ENCODE measurements at regions not wholly inside any gene's neighbourhood (a gene's known extent, or its start where the extent isn't known, plus 50 kb on each side); places are given as distances from the start of the nearest gene placed in this dataset.

DNA sequence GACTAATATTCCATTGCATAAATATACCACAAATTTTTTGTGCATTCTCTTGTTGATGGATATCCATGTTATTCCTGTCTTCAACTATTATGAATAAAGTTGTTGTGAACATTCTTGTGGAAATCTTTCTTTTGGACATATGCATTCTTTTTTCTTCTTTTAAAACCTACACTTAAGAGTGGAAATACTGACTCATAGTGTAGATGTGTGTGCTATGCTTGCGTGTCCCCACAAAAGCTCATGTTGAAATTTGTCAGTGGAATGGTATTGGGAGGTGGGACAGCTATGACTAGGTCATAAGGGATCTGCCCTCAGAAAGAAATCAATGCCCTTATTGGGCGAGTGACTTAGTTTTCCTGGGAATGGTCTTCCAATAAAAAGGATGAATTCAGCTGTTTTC is 203.6 kb upstream of the PRSS58 start:
- DNase-seq (no peak), ATAC-seq (ENCODE audit: low FRiP score in 2 of 2) (no peak)
- no peak overlapping the region for H3K4me3 ChIP-seq
- TF ChIP-seq POLR2AphosphoS5 (IDR thresholded peaks at IDR 0.05) (no peak), POLR2A (IDR thresholded peaks at IDR 0.05) (no peak)
- H3K36me3 ChIP-seq: no peaks in the 10 kb centered on the region
- no peak overlapping the region for H3K27ac ChIP-seq
- 84 to 95% methylated on average over 2 of the region's 2 CpGs for WGBS, 2 donors
- no peaks in the 10 kb centered on the region for H3K9me3 ChIP-seq
- H3K27me3 ChIP-seq: no peaks in the 10 kb centered on the region
- peaks cover 0 to 13% (median 6%) of the 10 kb centered on the region in 4 donors for H3K4me1 ChIP-seq

DNA sequence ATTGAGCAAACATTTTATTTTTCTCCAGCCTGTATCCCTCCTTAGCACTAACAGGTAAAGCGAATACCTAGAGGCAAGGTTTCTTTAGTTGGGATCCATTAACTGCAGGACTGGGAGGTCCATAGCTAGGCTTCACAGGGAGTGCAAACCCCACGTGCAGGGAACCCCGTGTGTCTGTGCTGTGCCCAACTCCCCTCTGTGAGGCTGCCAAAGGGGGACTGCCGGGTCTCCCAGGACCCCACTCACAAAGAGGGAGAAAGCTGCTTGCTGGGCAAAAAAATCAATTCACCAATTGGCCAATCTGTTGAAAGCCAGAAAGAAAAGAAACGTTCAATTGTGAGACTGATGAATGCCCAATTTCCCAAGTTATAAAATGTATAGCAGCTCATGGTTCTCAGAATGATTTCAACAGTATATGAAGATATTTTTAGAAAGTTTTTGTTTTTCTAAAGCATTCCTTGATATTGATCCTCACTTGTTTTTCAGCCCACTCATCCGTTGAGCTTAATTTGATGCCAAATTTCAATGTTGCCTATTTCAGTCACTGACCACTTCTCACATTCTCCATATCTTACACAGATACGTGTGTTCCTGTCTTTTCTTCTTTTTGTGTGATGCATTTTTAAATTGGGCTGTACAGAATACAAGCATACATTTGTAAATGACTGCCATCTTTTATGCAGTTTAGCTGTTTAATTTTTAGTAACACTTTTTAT is 202.7 kb upstream of the PRSS58 start:
- peaks cover 0 to 13% (median 6%) of the 10 kb centered on the region in 4 donors for H3K4me1 ChIP-seq
- no peak overlapping the region for H3K4me3 ChIP-seq
- no peaks in the 10 kb centered on the region for H3K36me3 ChIP-seq
- ATAC-seq (ENCODE audit: low FRiP score in 2 of 2): no peak
- WGBS, 2 donors: 65 to 77% methylated on average over 7 of the region's 7 CpGs
- H3K27ac ChIP-seq: no peak overlapping the region
- no peaks in the 10 kb centered on the region for H3K27me3 ChIP-seq
- DNase-seq: no peak
- TF ChIP-seq POLR2AphosphoS5 (IDR thresholded peaks at IDR 0.05): no peak
- TF ChIP-seq, protein P1, sequence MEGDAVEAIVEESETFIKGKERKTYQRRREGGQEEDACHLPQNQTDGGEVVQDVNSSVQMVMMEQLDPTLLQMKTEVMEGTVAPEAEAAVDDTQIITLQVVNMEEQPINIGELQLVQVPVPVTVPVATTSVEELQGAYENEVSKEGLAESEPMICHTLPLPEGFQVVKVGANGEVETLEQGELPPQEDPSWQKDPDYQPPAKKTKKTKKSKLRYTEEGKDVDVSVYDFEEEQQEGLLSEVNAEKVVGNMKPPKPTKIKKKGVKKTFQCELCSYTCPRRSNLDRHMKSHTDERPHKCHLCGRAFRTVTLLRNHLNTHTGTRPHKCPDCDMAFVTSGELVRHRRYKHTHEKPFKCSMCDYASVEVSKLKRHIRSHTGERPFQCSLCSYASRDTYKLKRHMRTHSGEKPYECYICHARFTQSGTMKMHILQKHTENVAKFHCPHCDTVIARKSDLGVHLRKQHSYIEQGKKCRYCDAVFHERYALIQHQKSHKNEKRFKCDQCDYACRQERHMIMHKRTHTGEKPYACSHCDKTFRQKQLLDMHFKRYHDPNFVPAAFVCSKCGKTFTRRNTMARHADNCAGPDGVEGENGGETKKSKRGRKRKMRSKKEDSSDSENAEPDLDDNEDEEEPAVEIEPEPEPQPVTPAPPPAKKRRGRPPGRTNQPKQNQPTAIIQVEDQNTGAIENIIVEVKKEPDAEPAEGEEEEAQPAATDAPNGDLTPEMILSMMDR (IDR thresholded peaks at IDR 0.05): no peak
- no peak for TF ChIP-seq POLR2A (IDR thresholded peaks at IDR 0.05)
- no peak for TF ChIP-seq EP300 (IDR thresholded peaks at IDR 0.05)
- H3K9me3 ChIP-seq: no peaks in the 10 kb centered on the region

DNA sequence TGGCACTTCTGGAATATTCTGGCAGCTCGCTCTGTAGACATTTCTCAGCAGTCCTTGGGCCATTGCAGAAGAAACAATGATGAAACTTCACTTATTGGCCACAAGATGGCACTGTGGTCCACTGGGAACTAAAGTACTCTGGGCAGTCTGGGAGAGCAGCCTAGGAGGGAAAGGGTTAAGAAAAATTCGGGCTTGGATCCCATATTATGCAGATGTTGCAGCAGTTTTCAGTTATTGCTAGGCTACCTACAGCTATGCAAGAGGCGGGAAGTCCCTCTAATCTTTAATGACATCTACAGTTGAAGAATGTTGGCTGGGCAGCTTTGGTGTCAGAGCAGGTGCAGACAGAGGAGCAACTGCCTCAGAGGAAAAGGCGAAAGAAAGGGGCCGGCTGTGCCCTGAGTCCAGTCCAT is 201.7 kb upstream of the PRSS58 start:
- no peaks in the 10 kb centered on the region for H3K36me3 ChIP-seq
- no peak overlapping the region for H3K4me3 ChIP-seq
- DNase-seq (no peak), ATAC-seq (ENCODE audit: low FRiP score in 2 of 2) (peak; percentile 64 to 81)
- H3K27ac ChIP-seq: no peak overlapping the region
- H3K9me3 ChIP-seq: no peaks in the 10 kb centered on the region
- H3K27me3 ChIP-seq: no peaks in the 10 kb centered on the region
- peaks cover 0 to 13% (median 6%) of the 10 kb centered on the region in 4 donors for H3K4me1 ChIP-seq
- WGBS, 2 donors: 5 to 9% methylated on average over 5 of the region's 5 CpGs
- no peak for TF ChIP-seq POLR2AphosphoS5 (IDR thresholded peaks at IDR 0.05)
- TF ChIP-seq, protein P1 (IDR thresholded peaks at IDR 0.05): peak; percentile 34 to 65 (median 55)

DNA sequence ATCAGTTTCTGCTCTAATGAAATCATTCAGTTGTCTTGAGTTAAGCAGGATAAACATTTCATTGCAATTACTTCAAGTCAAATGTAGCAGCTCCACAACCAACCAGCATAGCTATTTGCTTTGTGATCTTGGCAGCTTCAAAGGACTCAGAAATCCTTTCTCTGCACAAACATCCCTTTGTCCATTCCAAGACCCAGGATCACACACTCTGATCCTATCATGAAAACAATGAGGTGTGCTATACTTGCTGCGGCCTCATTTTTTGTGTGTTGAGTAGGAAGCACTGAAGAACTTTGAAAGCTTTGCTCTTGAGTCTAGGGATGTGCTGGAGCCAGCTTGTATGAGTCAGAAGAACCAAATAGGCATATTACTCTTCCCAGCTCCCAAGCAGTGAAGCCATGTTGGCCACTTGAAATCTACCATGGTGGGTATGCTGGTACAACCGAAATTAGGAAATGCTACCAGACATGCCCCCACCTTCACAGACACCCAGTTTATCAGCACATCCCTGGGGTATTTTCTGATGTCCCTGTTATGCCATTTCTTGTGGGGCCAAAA is 199.4 kb upstream of the PRSS58 start:
- H3K36me3 ChIP-seq: no peaks in the 10 kb centered on the region
- ATAC-seq (ENCODE audit: low FRiP score in 2 of 2) (no peak), DNase-seq (no peak)
- H3K4me3 ChIP-seq: no peak overlapping the region
- no peak overlapping the region for H3K27ac ChIP-seq
- no peak for TF ChIP-seq POLR2AphosphoS5 (IDR thresholded peaks at IDR 0.05)
- no peaks in the 10 kb centered on the region for H3K9me3 ChIP-seq
- H3K4me1 ChIP-seq: peaks cover 0 to 6% (median 0%) of the 10 kb centered on the region in 4 donors
- H3K27me3 ChIP-seq: no peaks in the 10 kb centered on the region
- WGBS, 2 donors: 77 to 80% methylated on average over 2 of the region's 2 CpGs

DNA sequence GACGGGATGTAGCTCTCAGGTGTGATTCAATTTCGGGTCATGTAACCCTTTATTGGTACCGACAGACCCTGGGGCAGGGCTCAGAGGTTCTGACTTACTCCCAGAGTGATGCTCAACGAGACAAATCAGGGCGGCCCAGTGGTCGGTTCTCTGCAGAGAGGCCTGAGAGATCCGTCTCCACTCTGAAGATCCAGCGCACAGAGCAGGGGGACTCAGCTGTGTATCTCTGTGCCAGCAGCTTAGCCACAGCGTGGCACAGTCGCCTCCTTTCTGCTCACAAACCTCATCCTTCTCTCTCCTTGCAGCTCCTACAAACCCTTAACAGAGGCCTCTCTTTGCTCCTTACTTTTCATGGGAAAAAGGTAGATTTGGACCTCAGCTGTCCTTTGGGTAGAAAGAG is 197.5 kb upstream of the PRSS58 start:
- WGBS, 2 donors: 83 to 92% methylated on average over 9 to 10 of the region's 10 CpGs
- Histone ChIP-seq H3K9me3 (no peaks in the 10 kb centered on the region), H3K27ac (no peak overlapping the region), H3K27me3 (no peaks in the 10 kb centered on the region), H3K4me3 (no peak overlapping the region), H3K4me1 (peaks cover 0 to 6% (median 0%) of the 10 kb centered on the region in 4 donors), H3K36me3 (no peaks in the 10 kb centered on the region)
- no peak for ATAC-seq (ENCODE audit: low FRiP score in 2 of 2)
- DNase-seq: no peak
- TF ChIP-seq POLR2AphosphoS5 (IDR thresholded peaks at IDR 0.05) (no peak), POLR2A (IDR thresholded peaks at IDR 0.05) (no peak), EP300 (IDR thresholded peaks at IDR 0.05) (no peak)
- TF ChIP-seq, protein P1 (IDR thresholded peaks at IDR 0.05): no peak

DNA sequence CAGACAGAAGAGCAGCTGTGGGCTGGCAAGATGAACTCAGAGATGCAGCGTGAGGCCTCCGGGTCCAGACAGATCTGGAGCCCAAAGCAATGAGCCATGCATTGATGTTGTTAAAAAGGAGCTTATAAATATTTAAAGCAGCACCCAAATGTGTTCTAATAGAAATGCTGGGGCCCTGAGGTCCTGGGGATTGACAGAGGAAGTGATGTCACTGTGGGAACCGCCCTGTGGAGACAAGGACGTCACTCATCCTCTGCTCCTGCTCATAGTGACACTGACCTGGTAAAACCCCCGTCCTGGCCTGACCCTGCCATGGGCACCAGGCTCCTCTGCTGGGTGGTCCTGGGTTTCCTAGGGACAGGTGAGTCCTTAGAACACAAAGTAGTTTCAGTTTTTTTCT is 197.0 kb upstream of the PRSS58 start:
- WGBS, 2 donors: 58 to 64% methylated on average over 4 to 5 of the region's 5 CpGs
- no peaks in the 10 kb centered on the region for H3K36me3 ChIP-seq
- H3K9me3 ChIP-seq: no peaks in the 10 kb centered on the region
- no peaks in the 10 kb centered on the region for H3K27me3 ChIP-seq
- DNase-seq: no peak
- TF ChIP-seq EP300 (IDR thresholded peaks at IDR 0.05): no peak
- no peak for TF ChIP-seq POLR2AphosphoS5 (IDR thresholded peaks at IDR 0.05)
- TF ChIP-seq POLR2A (IDR thresholded peaks at IDR 0.05): no peak
- TF ChIP-seq, protein P1 (IDR thresholded peaks at IDR 0.05): no peak
- peaks cover 0 to 6% (median 0%) of the 10 kb centered on the region in 4 donors for H3K4me1 ChIP-seq
- H3K4me3 ChIP-seq: no peak overlapping the region
- no peak overlapping the region for H3K27ac ChIP-seq
- no peak for ATAC-seq (ENCODE audit: low FRiP score in 2 of 2)

All from upper lobe of left lung (tissue), 6 donors.